IMR-90 (cell line): ENCODE measurements at regions not wholly inside any gene's neighbourhood (a gene's known extent, or its start where the extent isn't known, plus 50 kb on each side); places are given as distances from the start of the nearest gene placed in this dataset.

ENCODE experiments used
- BHLHE40 ChIP-seq: fragments of 150-350 bp; IDR thresholded peaks from 2 replicates; pipeline ENCODE4 v1.6.1; 2016; ENCODE audit warnings: mild to moderate bottlenecking, low read depth, low read length
- CEBPB ChIP-seq: IDR thresholded peaks from 2 replicates; pipeline ENCODE4 v1.6.1; 2012; ENCODE audit warnings: low read depth, low read length, improper control_type of control experiment
- FOS ChIP-seq: fragments of 150-350 bp; IDR thresholded peaks from 2 replicates; pipeline ENCODE4 v1.6.1; 2016; ENCODE audit warnings: low read depth, low read length
- MAZ ChIP-seq: IDR thresholded peaks from 2 replicates; pipeline ENCODE4 v1.6.1; 2012; ENCODE audit warnings: low read depth, mild to moderate bottlenecking, low read length, improper control_type of control experiment, moderate library complexity, borderline replicate concordance
- POLR2A ChIP-seq: IDR thresholded peaks from 2 replicates; pipeline ENCODE4 v1.6.1; 2012; ENCODE audit warnings: mild to moderate bottlenecking, low read depth, low read length
- RAD21 ChIP-seq: IDR thresholded peaks from 2 replicates; pipeline ENCODE4 v1.6.1; 2012; ENCODE audit warnings: low read length, improper control_type of control experiment
- TF ChIP-seq, protein P1 (sequence below): fragments of 150-350 bp; IDR thresholded peaks from 2 replicates; pipeline ENCODE4 v1.6.1; 2017; ENCODE audit warnings: mild to moderate bottlenecking, antibody characterized with exemption, low read length, low read depth
- TF ChIP-seq, protein P2 (sequence below): conservative IDR thresholded peaks from 2 replicates; pipeline ENCODE4 v1.5.1; 2012; ENCODE audit warnings: mild to moderate bottlenecking, low read depth, low read length, improper control_type of control experiment

DNA sequence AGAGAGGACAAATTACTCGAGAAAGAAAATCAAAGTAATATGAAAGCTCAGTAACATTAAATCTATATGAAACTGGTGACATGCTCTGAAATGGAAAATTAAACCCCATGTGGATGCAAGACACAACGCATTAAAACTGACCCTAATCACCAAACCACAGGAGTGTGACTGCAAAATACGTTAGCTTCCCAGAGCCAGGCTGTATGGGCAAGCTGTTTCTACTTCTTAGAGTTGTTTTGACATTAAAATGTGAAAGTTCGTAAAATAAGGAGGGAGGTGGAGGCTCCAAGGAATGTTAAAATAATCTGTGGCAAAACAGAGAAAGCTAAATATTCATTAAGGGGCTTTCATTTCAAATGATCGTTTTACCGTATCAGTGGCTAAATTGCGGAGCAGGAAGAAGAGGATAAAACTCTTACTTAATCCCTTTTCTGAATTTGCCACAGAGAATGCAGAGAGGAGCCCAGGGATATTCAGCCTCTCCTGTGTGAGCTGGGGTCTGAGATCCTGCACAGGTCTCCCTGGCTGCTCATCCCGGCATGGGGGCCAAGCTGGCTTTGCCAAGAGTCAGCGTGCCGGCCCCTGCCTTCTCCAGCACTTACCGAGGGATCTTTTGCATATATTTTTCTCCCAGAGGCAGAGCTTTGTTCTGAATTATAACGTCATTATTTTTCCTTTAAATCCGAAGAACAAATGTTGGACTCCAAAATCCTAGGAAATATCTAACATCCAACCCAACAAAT, 239.8 kb upstream of the THBS1 start:
- TF ChIP-seq, protein P1, sequence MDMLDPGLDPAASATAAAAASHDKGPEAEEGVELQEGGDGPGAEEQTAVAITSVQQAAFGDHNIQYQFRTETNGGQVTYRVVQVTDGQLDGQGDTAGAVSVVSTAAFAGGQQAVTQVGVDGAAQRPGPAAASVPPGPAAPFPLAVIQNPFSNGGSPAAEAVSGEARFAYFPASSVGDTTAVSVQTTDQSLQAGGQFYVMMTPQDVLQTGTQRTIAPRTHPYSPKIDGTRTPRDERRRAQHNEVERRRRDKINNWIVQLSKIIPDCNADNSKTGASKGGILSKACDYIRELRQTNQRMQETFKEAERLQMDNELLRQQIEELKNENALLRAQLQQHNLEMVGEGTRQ, result no peak
- no peak for TF ChIP-seq POLR2A
- TF ChIP-seq, protein P2, sequence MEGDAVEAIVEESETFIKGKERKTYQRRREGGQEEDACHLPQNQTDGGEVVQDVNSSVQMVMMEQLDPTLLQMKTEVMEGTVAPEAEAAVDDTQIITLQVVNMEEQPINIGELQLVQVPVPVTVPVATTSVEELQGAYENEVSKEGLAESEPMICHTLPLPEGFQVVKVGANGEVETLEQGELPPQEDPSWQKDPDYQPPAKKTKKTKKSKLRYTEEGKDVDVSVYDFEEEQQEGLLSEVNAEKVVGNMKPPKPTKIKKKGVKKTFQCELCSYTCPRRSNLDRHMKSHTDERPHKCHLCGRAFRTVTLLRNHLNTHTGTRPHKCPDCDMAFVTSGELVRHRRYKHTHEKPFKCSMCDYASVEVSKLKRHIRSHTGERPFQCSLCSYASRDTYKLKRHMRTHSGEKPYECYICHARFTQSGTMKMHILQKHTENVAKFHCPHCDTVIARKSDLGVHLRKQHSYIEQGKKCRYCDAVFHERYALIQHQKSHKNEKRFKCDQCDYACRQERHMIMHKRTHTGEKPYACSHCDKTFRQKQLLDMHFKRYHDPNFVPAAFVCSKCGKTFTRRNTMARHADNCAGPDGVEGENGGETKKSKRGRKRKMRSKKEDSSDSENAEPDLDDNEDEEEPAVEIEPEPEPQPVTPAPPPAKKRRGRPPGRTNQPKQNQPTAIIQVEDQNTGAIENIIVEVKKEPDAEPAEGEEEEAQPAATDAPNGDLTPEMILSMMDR, result no peak
- no peak for TF ChIP-seq BHLHE40
- TF ChIP-seq CEBPB, result no peak
- TF ChIP-seq FOS, result no peak
- no peak for TF ChIP-seq MAZ
- TF ChIP-seq RAD21, result no peak
